IPS-20b (cell line): ENCODE measurements at regions not wholly inside any gene's neighbourhood (a gene's known extent, or its start where the extent isn't known, plus 50 kb on each side); places are given as distances from the start of the nearest gene placed in this dataset.

ENCODE experiments used
- H3K27ac ChIP-seq: one replicate; pipeline ENCODE4 v1.5.1; 2013; ENCODE audit warnings: low read length
- H3K27me3 ChIP-seq: 2 replicates; pipeline ENCODE4 v1.6.1; 2013; ENCODE audit warnings: mild to moderate bottlenecking, low read length, inconsistent platforms; ENCODE audit not compliant: insufficient read depth
- H3K36me3 ChIP-seq: 2 replicates; pipeline ENCODE4 v1.6.1; 2013; ENCODE audit warnings: low read depth, mild to moderate bottlenecking, inconsistent platforms, low read length, moderate library complexity; ENCODE audit not compliant: insufficient read depth
- H3K4me1 ChIP-seq: 2 replicates; pipeline ENCODE4 v1.6.1; 2013; ENCODE audit warnings: mild to moderate bottlenecking, control low read depth, inconsistent platforms, low read length, moderate library complexity; ENCODE audit not compliant: insufficient read depth
- H3K4me3 ChIP-seq: 2 replicates; pipeline ENCODE4 v1.5.1; 2013; ENCODE audit warnings: mild to moderate bottlenecking, low read length, inconsistent platforms
- H3K9ac ChIP-seq: 2 replicates; pipeline ENCODE4 v1.6.1; 2013; ENCODE audit warnings: low read depth, mild to moderate bottlenecking, inconsistent platforms, low read length, moderate library complexity
- H3K9me3 ChIP-seq: 2 replicates; pipeline ENCODE4 v1.6.1; 2013; ENCODE audit warnings: mild to moderate bottlenecking, low read depth, low read length, inconsistent platforms; ENCODE audit not compliant: insufficient read depth

DNA sequence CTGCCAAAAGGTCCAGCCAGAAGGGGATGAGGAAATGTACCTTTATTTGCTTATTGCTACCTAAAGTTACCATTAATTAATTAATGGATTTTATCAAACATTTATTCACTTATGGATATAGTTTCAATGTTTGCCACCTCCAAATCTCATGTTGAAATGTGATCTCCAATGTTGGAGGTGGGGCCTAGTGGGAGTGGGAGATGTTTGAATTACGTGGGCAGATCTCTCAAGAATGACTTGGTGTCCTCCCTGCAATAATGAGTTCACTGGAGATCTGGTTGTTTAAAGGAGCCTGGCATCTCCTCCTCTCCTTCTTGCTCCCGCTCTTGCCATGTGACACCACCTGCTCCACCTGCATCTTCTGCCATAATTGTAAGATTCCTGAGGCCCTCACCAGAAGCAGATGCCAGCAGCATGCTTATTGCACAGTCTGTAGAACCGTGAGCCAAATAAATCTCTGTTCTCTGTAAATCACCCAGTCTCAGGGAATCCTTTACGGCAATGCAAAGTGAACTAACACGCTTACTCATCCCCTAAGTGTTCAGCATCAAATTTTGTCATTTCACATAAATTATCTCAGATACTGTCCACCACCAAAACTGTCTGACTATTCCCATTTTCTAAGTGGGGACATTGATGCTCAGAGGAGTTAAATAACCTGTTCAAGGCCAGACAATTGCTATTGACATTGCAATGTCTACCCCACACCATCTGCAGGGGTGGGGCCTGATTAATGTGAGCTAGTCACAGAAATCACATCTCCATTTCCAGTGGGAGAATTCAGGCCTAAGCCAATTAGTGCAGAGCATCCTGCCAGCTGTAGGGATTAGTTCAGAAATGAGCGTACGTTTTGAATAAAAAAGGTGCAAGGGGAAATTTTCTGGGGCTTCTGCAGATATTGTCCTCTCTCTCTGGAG is 51.6 kb upstream of the SYN3 start:
- no peak overlapping the region for H3K27ac ChIP-seq

GRCh38 chr22:33108037-33108436 is 49.9 kb upstream of the SYN3 start:
- H3K27me3 ChIP-seq: peaks cover 18% of the 10 kb centered on the region; the same call in 1 of the 2 replicates
- H3K4me3 ChIP-seq: no peak overlapping the region
- H3K9ac ChIP-seq: no peak overlapping the region
- no peaks in the 10 kb centered on the region for H3K4me1 ChIP-seq
- no peak overlapping the region for H3K27ac ChIP-seq
- H3K9me3 ChIP-seq: no peaks in the 10 kb centered on the region
- H3K36me3 ChIP-seq: no peaks in the 10 kb centered on the region

More for the DNA sequence above, 51.6 kb upstream of the SYN3 start:
- peaks cover 18% of the 10 kb centered on the region; the same call in 1 of the 2 replicates for H3K27me3 ChIP-seq
- no peaks in the 10 kb centered on the region for H3K9me3 ChIP-seq
- H3K36me3 ChIP-seq: no peaks in the 10 kb centered on the region
- no peaks in the 10 kb centered on the region for H3K4me1 ChIP-seq
- no peak overlapping the region for H3K9ac ChIP-seq
- H3K4me3 ChIP-seq: no peak overlapping the region
